NCI-H1694 treated with DMSO at 0.1 percent for 48 hours (cell line): ENCODE measurements at regions not wholly inside any gene's neighbourhood (a gene's known extent, or its start where the extent isn't known, plus 50 kb on each side); places are given as distances from the start of the nearest gene placed in this dataset.

Experiments used
- DNase-seq: peaks from one replicate; lab custom pipeline; 2025; lab: John Stamatoyannopoulos, UW

DNA sequence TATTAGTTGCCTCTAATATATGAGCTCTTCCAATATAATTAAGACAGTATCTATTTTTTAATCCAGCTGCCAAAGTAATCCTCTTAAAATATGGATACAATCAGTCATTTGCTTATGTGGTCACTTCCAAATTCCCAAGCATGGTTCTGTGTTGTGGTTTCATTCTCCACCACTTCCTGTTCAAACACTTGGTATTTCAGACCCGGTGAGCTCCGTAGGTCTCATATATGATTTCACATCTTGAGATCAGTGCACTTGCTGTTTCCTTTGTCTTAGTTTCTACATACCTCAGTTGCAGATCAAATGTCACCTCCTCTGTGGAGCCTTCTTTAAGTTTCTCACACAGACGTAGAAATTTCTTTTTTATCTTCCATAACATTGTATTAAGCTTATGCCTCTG lies 254.2 kb downstream of the KCNS3 start:
- DNase-seq, result no peak

DNA sequence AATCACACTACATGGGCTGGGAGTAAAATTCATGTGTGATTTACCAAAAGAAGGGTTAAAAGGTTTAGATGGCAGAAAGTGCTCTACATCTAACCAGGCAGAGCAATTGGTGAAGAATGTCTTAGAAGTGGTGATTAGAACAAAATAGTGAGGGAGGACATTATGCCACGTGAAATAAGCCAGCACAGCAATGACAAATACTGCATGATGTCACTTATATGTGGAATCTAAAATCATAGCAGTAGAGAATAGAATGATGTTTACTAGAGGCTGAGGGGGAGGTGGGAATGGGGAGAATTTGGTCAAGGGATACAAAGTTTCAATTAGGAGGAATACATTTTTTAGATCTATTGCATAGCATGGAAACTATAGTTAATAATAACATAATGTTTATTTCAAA lies 253.3 kb downstream of the KCNS3 start:
- no peak for DNase-seq

DNA sequence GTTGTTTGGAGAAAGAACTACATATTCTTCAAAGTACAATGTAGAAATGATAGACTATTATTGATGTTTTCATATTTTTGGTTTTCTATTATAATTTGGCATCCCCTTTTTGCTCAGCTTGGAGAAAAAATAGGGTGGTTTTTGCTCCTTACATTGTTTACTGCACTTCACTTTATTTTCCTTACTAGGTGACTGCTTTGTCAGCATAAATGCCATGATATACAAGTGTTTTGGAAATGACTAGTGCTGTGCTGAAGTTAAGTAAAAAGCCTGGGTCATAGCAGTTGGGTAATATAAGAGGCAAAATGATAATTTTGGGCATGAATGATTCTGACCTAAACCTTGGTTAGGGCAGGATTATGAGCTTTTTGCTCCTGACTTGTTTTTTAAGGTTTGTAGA lies 250.9 kb downstream of the KCNS3 start:
- no peak for DNase-seq

DNA sequence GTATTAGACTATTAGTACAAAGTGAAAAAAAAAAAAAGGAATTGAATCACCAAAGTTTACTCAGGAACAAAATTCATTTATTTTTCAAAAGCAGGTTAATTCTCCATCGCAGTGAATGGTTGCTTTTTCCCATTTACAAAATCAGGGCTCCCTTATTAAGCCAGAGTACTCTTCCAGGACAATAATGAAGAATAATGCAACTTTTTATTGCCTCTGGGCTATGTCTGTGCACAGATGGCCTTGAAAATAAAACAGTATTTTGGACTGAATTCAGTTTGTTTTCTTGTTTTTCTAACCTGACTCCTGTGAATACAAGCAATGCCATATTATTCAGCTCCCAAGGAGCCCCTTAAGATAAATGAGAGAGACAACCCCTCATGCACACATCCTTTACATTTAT lies 246.8 kb downstream of the KCNS3 start:
- no peak for DNase-seq

DNA sequence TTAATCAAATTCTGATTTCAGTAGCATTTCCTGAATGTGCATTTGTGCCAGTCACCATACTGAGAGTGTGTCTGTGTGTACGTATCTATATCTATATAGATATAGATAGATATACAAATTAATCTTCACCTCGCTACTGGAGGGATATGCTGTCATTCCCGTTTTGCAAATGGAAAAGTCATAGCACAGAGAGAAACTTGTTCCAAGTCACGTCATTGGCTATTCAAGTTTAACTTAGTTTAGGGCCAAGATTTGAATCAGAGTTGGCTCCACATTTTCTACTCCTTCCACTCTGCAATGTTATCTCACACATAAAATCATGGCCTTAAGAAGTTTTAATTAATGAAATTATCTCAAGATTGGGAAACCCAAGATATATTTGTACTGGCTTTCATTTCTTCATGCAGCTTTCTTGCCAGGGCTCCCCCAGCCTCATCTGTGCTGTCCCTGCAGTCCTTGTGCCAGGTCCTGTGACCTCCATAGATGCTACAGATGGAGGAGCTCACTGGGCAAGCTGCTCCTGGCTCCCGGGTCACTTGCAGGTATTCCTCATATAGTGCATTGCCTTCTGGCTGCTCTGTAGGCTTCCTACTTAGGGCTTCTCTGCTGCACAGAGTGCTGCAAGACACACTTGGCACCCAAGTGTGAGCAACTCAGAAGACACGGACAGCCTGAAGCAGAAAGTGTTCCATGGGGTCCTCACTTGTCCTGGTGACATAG lies 245.8 kb downstream of the KCNS3 start:
- DNase-seq, result no peak

DNA sequence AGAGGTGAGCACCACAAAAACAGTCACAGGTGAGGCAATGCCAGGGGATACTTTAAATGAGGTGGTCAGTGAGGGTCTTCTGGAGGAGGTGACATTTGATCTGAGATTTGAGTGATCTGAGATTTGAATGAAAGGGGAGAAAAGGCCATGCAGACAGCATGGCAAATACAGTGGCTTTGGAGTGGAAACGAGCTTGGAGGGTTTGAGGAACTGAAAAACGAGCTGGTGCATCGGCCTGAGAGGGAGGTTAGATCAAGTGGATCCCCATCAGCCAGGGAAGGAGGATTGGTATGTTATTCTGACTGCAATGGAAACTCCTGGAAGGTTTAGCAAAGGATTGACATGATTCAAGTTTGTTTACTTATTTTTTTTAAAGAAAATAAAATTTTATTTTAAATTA lies 245.1 kb downstream of the KCNS3 start:
- no peak for DNase-seq

DNA sequence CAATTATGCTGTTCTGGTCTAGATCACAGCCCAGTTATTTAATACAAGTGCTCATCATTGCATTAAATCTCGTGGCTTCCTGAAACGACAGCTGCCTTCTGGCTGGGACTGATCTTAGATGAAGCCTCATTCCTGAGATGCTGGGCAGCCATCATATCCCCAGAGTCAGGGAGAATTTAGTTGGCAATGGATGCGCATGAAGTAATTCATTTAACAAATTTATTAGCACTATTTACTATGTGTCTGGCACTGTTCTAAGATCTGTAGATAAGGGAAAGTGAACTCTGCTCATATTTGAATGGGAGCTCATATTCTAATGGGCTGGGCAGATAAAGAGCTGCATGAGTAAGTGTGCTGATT lies 244.7 kb downstream of the KCNS3 start:
- DNase-seq, result no peak

DNA sequence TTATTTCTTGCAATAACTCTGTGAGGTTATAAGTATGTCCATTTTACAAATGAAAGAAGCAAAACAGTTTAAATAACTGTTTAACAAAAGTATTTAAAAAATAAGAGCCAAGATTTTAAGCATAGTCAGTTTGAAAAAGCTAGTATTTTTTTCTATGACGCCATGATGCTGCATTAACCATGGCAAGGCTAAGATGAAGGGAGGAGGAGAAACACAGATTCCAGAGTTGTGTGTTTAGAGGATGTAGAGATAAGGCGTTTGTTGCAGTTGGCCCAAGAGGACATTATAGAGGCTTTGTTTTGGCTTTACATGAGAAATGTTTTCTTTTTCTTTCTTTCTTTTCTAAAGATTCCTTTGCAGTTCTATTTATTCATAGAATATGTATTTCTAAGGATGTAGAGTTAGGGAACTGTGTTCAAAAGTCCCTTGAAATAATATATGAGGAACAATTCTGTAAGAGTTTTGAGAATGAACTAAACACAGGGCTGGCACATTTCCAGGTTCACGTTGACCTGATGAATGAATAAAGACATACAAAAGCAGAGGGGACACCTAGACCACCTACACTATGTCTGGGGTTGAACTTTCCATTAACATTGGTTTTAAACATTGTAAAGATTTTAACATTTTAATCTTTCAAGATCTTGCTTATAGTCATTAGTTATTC lies 244.2 kb downstream of the KCNS3 start:
- no peak for DNase-seq

DNA sequence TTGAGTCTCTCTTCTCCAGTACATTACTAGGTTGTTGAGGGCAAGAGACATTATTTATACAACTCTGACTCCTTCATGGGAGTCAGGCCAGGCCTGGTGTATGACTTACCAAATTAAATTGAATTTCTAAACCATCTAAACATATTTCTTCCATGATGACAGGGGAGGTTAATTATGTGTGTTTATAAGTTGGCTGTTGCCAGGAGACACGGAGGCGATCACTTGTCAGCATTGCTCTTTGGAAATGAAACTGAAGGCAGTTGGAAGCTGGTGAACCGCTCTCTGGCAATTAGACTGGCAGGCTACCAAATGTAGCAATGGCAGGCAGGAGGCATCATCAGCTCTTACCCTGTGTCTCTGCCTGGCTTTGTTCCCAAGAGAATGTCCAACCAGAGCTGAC lies 241.4 kb downstream of the KCNS3 start:
- DNase-seq, result peak; percentile 81

DNA sequence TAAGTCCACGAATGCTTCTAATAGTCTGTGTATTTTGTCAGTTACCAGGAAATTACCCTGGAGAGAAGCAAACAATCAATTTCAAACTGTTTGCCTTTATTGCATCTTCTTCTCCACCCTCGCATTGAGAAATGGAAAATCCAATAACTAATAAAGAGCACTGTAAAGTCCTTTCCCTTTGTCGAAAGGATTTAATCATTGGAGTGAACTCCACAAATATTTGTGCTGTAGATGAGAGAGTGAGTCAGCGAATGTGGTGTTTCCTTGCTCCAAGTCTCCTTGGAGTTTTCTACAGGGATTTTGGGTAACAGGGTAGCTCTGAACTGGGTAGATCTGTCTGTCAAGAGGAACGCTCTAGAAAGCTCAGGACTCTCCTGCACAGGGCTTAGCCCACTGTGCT lies 240.2 kb downstream of the KCNS3 start:
- DNase-seq, result no peak

DNA sequence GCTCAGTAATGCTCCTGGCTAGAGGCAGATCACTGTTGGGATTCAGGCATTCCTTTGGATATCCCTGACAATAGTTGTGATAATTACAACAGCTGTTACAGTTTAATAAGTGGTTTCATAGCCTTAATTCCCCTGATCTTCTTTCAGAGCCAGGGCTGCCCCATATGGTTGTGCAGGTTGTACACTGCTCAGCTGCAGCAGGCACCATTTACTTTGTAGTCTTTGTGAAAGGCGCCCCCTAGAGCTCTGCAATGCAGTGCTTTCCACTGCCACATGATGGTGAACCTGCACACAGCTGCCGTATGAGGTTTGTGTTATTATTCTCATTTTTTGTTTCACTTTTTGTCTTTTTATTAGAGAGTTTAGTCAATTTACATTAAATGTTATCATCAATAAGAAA lies 239.1 kb downstream of the KCNS3 start:
- peak; percentile 59 for DNase-seq

DNA sequence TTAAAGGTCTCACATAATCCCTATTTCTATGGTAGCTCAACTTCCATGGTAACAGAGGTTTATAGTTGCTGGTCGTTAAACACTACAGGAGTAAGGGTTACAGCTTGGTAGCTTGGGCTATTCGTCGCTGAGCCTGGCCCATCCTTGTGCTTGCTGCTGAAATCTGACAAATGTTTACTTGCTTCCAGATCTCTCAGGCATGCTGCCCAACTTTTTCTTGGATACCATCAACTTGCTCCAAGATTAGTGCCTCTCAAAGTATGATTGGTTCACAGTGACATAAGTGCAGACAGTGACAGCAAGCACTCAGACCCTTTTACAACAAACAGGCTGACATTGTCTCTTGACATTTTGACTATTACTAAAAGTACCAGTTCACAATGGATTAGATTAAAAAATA lies 231.8 kb downstream of the KCNS3 start:
- DNase-seq, result no peak

DNA sequence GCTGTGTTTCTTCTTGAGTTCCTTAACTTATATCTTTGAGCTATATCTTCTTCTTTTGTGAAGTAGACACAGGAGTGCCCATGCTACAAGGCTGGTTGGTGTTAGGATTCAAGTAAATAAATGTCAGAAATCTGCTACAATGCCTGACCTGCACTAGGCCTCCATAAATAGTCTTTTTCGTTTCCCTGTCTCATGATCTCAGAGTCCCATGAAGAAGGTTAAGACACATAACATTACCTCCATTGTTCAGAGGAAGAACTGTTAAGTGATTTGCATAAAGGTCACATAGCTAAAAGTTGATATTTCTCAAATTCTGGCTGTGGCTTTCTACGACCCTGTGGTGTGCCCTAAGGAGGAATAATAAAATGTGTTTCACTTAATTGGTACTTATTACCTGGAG lies 228.4 kb downstream of the KCNS3 start:
- no peak for DNase-seq

DNA sequence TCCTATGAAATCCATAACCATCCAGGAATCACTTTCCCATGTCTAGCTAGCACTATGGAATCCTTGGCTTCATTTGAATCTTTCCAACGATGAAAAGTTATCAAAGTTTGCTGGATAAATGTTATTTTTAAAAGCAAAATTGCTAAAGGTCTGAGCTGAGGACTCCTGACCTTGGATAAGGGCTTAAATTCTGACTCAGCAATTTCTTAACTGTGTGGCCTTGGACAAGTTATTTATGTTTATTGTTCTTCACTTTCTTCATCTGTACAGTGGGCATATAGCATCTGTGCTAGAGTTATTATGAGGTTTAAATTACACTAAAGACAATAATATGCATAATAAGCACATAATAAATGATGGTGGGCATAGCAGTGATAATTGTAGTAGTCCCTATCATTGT lies 227.5 kb downstream of the KCNS3 start:
- DNase-seq, result no peak

DNA sequence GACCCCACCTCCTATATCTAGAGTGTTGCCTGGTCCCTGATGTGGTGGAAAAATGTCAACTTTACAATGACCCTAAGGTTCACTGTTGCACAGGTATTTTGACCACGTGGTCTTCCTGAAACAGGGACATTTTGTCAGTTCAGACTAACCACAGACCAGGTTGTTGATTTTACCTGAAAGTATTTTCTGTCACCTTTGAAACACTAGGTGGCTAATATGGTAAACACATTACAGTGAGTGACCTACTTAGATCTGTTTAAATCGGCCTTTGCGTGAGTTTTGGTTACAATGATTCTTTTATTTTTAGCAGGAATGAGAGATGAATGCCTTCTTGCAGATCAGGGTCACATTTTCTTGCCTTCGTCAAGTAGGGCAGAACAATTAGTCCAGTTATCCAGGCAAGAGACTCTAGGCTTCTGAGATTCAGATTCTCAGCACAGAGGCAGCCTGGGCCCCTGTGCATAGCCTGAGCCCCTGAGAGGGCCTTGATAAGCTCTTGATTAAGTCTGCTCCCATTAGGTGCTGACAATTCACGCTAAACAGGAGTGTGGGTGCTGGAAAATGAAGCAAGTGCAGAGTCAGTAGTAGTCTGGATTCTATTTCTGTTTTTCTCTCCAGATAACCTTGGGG lies 226.2 kb downstream of the KCNS3 start:
- DNase-seq, result no peak

DNA sequence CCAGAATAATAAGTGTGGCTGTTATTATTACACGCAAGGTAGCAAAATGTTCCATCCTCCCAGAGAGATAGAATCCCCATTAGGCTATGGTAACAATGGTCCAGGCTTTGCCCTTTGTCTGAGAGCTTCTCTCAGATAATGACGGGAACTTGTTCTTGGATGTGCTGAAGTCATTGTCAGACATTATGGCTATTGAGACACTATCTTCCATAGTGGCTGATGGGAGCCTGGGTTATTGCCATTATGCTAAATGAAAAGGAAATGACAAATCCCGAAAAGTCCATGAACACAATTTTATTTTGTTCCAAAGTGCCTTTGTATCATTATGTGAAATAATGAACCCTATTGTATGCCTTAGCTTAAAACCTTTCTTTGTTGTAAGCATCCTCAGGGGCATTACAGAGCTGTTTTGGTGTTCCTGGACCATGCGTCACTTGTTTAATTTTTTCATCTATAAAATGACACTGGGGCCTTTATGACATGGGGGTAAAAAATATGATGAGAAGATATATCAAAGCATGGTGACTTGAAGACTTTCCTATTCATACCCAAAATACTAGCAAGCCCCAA lies 218.5 kb downstream of the KCNS3 start:
- DNase-seq, result no peak

DNA sequence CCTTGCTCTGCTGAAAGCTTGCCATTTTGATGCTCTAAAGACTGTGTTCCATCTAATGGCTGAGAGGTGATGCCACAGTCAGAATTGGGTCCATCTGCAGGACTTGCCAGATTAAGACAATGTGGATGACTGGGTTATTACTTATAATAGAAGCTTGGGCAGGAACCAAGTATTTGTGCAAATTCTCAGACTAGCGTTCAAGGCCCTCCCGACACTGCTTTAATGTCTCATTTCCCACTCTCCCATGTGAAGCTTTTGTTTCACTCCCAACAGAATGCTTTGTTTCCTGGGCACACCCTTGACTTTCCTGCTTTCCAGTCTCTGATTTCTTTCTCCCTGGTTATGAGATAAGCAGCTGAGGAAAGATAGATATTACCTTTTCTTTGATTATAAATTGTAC lies 215.8 kb downstream of the KCNS3 start:
- DNase-seq, result no peak

DNA sequence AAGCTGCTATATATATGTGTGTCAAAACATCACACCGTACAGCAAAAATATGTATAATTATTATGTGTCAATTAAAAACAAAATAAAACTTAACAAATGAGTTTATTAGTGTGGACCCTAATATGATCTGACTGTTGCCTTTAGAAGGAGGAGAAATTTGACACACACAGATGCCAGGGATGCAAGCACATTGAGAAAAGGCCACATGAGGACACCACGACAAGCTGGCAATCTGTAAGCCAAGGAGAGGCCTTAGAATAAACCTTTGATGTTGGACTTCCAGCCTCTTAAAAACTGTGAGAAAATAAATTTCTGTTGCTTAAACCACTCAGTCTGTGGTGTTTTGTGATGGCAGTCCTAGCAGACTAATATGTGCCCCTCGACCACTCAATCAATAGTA lies 214.7 kb downstream of the KCNS3 start:
- no peak for DNase-seq

DNA sequence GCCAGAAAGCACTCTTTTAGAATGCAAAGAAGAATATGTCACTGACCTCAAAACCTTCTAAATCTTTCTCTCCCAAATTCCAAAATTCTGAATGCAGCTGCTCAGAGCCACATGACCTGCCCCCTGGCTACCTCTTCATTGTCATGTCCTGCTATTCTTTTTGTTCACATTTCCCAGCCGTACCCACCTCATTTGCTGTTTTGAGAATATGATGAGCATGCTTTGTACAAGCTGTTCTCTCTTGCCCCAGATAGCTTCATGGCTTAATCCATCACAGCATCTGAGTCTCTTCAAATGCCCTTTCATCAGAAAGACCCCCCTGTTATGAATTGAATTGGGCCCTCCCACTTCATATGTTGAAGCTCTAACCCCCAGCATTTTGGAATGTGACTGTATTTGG lies 214.3 kb downstream of the KCNS3 start:
- no peak for DNase-seq

DNA sequence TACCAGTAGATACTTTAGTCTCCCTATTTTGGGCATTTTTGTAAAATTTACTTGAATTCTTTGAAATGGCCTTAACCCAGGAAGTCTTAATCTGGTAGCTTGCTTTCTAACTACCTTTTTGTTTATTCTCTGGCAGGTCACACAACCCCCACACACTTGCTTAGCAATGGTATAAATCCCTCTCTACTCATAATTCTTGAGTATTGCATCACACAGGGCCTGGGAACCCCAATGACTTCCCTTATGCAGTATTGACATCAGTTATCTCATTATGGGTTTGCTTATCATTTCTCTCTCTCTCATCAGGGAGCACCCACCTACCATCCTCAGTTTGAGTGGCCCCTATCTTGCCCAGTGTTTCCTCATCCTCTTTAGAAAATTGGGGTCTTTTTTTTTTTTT lies 207.1 kb downstream of the KCNS3 start:
- no peak for DNase-seq

DNA sequence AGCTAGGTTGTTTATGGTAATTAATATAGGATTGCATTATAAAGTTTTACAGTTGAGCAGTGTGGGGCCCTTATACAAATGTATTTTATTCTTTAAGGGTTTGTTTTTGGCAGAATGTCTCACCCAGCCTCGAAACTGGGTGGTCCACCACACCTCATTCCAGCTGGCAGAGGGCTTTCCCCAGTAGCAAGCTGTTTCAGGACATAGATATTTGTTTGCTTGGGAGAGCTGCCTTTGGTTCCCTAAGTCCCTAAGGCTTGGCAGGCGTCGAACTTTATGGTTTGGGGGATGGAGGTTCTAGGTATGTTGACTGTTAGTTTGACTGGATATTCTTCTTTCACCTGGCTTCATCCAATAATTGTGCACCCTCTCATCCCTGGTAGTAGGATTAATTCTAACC lies 205.9 kb downstream of the KCNS3 start:
- no peak for DNase-seq

DNA sequence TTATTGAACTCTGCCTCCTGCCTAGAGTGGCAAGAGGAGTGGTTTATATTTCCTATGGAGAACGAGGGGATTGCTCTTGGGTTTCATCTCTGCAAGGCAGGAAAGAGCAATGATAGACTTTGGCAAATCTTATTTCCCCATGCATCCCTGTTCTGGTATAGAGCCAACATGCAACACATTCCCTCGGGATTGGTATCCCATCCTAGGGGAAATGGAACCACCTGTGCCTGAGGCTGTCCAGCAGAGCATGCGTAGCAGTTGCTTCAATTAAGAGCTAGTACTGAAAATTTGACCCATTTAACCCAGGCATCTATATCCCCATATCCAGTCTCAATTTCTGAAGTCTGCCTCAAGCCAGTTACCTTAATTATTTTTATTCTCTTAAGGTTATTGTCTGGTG lies 205.3 kb downstream of the KCNS3 start:
- no peak for DNase-seq

DNA sequence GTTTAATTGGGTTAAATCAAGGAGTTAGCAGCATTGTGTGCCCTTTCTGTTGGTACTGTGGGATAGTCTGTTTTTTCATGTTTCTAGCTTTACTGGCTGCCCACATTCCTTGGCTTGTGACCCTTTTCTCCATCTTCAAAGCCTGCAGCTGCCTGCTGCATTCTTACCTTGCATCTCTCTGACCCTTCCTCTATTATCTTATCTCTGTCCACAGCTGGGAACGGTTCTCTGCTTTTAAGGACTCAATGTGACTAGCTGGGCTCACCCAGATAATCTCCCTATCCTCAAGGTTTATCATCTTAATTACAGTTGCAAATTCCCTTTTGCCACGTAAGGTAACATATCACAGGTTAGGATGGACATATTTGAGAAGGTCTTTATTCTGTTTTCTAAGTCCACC lies 199.7 kb downstream of the KCNS3 start:
- no peak for DNase-seq
